HG02571 (cell line): ENCODE measurements at regions not wholly inside any gene's neighbourhood (a gene's known extent, or its start where the extent isn't known, plus 50 kb on each side); places are given as distances from the start of the nearest gene placed in this dataset.
"Not testable (repeated sequence)": the region's sequence is repeated elsewhere in the genome, so short reads cannot be mapped to it uniquely, and the experiment has no call there.

Source experiments
- ATAC-seq: cut with Tn5 transposase; IDR thresholded peaks from one replicate; pipeline ENCODE4 v1.9.1; 2021; ENCODE audit warnings: mild to moderate bottlenecking, moderate library complexity; ENCODE audit not compliant: unreplicated experiment

DNA sequence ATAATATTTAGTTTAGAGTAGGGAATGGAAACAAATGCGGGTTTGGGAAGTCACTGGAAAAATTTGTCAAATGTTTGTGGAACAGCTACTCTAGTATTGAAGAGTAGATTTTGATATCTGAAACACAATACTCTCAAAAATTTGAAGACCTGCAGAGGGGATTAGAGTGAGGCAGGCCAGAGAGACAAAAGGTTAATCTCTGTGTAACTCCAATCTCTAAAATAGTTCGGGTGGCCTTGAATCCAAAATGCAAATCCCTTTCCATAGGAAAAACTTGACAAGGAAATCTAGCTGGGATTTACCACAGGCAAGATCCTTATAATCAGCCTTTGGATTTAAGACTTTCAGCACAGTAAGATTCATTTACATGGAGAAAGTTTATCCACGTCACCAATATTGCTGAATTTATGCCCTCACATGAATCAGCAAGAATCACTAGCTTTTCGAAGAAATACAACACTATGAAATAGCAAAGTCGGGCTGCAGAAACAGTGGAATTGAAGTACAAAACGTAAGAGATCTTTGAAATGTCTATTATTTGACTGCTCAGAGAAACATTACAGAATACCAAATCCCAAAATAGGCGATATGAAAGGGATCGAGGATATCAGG lies 423.7 kb upstream of the ZNF804A start:
- ATAC-seq = no peak

DNA sequence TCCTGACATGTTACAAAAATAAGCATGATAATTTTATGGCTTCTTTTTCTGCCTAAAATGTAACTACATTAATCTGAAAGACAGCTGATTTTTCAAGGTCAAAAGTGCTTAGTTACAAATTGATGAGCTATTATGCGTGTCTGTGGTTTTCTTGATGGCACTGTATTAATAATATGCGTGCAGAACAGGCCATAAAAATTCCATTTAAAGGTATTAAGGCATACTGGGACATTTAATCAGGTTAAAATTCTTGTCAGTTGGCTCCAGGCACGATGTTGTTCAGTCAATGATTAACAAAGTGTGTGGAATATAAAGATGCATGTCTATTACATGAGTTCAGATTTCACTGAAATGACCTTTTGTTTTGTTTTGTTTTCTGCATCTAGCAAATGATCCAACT lies 420.1 kb upstream of the ZNF804A start:
- no peak for ATAC-seq

DNA sequence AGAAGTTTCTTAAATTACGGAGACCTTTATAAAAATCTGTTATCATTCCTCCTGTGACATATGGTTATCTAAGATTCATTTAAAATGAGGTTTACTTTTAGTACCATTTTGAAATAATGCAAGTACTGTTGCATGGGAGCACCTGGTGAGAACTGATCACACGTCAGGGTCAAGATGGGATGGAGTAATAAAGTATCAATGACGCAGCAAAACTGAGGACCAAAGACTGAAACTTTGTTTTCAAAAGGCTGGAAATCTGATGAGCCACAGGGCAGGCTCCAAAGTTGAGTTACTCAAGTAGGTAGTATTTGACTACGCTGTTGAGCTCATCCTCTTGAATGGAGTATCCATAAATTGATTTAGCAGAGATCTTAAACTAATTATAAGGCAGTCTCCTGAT lies 411.9 kb upstream of the ZNF804A start:
- no peak for ATAC-seq

DNA sequence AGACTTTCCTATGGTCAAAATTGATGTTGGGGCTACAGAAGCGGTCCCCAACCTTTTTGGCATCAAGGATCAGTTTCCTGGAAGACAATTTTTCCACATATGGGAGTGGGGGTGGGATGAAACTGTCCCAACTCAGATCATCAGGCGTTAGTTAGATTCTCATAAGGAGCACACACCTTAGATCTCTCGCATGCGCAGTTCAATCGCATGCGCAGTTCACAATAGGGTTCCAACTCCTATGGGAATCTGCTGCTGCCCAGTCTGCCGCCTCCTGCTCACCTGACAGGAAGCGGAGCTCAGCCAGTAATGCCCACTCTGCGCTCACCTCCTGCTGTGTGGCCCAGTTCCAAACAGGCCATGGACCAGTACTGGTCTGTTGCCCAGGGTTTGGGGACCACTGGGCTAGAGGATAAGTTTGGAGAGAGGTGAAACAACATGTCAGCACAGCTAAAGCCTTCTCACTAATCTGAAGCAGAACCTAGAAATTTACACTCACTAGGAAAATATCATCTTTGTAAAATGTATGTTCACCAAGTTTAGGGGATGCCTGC lies 410.8 kb upstream of the ZNF804A start:
- ATAC-seq = no peak

DNA sequence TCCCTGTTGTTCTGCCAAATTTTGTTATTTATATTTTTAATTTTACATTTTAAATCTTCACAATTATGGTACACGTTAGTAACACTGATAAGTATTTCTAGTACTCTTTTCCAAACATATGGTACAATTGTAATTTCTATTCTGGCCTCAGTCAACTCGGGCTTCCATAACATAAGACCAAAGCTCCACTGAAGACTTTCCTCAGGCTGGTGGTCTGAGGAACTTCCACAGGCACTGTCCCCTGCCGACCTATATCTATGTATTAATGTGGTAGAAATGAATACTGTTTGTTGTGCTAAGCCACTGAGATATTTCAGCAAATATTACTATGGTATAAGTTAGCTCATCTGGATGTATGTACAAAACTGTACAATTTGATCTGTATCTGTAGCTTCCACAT lies 407.6 kb upstream of the ZNF804A start:
- ATAC-seq = no peak

DNA sequence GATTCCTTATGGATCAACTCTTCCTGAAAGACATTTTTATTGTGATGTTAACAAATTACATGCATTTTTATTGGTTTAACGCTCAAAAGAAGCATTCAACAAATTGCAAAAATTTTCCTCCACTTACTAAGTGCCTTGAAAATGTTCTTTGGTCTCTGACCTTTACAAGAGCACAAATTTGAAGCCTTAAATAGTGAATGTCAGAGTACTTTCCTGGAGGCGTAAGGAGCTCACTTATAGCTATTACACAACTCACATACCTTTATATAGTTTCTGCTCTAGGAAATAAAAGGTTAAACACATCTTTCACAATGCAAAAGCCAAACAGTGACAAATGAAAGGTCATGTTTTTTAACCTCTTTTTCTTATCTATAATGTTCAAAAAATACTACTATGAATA lies 405.7 kb upstream of the ZNF804A start:
- no peak for ATAC-seq

DNA sequence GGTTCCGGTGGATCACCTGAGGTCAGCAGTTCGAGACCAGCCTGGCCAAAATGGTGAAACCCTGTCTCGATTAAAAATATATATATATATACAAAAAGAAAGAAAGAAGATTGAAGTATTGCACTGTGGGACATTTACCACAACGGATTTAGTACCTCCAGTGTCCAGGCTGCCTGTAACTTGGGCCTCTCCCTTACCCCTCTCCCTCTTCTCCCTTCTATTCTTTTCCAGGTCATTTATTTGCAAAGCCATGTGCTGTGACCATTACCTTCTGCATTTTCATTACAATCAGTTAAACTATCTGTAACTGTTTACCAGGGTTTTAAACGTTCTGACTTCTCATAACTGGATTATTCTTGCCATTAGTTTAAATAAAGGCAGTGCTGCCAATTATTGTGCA lies 400.9 kb upstream of the ZNF804A start:
- no peak for ATAC-seq

DNA sequence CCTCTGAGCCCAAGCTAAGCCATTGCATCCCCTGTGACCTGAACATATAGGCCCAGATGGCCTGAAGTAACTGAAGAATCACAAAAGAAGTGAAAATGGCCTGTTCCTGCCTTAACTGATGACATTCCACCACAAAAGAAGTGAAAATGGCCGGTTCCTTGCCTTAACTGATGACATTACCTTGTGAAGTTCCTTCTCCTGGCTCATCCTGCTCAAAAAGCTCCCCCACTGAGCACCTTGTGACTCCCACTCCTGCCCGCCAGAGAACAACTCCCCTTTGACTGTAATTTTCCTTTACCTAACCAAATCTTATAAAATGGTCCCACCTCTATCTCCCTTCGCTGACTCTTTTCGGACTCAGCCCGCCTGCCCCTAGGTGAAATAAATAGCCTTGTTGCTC lies 399.5 kb upstream of the ZNF804A start:
- not testable (repeated sequence) for ATAC-seq

DNA sequence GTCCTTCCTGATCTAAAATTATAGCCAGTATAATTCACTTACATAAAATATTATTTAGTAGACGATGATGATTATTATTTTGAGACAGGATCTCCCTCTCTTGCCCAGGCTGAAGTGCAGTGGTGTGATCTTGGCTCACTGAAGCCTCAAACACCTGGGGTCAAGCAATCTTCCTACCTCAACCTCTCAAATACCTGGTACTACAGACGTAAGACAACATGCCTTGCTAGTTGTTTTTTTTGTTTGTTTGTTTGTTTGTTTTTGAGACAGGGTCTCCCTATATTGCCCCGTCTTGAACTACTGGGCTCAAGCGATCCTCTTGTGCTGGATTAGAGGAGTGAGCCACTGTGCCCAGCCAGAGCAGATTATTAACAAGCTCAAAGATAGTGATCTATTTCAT lies 399.1 kb upstream of the ZNF804A start:
- no peak for ATAC-seq

DNA sequence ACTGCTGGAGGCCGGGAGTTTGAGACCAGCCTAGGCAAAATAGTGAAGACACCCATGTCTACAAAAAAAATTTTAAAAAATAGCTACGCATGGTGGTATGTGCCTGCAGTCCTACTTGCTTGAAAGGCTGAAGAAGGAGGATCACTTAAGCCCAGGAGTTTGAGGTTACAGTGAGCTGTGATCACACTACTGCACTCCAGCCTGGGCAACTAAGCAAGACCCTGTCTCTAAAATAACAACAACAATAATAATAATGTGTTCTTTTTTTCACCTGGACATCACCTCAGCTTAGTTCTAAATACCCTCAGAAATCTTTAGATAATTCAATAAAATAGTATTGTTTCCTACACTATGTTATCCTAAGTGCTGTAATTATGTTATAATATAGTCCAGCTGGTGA lies 397.1 kb upstream of the ZNF804A start:
- ATAC-seq = no peak

DNA sequence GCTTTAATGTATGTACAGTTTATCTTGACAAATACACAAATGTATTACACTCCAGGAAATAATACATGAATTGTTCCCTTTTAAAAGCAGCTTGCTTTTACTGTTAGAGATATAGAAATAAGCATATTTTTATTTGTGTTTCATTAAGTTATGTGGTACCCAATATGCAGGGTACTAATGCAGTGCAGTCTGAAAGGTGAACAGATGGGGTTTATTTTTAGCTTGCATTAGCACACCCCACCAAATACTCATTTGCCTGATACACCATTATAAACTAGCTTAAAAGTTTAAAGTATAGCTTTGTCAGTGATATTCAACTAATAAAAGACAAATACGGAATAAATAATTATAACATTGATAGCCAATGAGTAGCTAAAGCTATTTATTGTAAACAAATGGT lies 394.7 kb upstream of the ZNF804A start:
- ATAC-seq = no peak

DNA sequence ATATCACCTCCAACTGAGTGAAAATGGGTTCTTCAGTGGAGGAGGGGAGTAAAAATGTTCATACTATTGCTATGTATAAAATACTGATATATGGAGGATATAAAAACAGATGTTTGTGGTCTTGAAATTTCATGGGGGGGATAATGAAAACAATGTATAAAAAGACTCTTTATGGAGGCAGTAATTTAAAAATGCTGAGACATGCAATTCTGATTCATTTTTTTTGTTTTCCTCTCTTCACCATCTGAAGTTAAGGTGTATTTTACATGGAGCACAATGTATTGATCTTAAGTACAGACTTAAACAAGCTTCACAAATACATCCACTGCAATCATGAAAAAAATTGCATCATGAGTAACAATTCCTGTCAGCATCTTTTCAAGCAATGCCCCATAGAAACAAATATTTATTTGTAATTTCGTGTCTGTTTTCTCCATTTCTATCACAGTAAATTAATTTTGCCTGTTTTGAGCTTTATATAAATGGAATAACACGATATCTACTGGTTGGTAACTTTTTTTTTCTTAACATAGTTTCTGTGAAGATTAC lies 393.2 kb upstream of the ZNF804A start:
- ATAC-seq = no peak

DNA sequence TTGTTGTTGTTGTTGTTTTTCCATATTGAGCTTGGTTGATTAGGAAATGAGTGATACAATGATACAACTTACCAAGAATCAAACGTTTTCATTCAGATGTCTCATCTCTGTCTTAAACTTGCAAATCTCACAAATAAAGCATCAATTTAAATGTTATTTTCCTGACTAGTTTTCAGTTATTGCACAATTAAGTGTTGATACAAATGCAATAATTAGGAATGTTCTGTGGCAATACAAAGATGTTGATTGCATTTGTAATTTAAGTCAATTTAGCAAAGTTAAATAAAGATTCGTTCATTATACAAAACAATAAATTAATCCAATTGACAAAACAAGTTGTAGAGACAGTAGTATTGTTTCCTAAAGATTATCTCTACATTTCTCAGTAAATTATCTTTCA lies 392.3 kb upstream of the ZNF804A start:
- ATAC-seq = no peak

DNA sequence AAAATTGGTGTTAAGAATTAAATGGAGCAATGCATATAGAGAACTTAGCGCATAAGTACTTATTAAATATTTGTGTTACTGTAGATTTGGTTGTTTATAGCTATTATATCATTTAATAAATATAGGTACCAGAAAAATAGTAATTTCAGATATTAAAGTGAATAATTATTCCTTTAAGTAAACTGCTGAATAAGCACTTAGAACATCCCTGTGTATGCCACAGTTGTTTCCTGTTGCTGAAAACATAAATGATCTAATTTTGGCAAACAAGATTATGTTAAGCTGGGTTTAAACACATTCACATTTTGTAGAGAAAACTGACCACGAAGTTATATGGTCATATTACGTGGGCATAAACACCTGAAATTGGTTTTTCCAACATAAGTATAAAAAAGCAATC lies 388.0 kb upstream of the ZNF804A start:
- ATAC-seq = no peak

DNA sequence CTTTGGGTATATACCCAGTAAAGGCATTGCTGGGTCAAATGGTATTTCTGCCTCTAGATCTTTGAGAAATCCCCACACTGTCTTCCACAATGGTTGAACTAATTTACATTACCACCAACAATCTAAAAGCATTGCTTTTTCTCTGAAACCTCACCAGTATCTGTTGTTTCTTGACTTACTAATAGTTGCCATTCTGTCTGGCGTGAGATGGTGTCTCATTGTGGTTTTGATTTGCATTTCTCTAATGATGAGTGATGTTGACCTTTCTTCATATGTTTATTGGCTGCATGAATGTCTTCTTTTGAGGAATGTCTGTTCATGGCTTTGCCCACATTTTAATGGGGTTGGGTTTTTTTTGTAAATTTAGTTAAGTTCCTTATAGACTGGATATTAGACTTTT lies 382.6 kb upstream of the ZNF804A start:
- peak; percentile 70 for ATAC-seq

DNA sequence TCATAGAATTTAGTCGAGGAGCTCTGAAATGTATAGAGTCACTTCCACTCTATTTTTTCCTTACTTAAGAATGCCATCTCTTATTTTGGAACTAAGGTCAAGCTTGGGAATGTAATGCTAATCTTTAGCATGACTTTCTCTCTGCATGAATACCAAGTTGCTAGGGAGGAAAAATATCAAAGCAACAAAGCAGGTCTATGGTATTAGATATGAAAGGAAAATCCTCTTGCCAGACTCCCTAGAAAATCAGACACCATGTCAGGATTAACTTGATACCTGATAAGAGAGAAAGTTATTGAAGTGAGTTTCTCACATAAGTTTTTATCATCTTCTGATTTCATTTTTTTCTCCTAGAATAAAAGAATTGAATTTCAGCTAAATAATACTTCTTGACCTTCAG lies 341.7 kb upstream of the ZNF804A start:
- ATAC-seq = no peak

DNA sequence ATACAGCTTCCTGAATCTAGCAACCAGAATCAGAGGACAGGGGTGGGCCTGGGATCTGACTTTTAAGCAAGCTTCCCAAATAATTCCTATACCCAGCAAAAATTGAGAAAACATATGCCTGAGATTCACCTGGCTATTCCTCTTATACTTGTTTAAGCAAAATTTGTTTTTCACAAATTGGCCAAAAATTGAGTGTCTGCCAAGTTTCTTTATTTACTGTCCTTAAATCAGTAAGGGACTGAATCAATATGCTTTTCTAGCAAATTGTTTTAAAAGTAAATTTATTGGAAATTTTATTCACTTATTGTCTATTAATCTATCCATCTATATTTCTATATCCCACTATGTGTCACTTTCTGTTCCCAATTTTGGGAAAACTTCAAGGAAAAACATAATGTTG lies 337.0 kb upstream of the ZNF804A start:
- no peak for ATAC-seq

DNA sequence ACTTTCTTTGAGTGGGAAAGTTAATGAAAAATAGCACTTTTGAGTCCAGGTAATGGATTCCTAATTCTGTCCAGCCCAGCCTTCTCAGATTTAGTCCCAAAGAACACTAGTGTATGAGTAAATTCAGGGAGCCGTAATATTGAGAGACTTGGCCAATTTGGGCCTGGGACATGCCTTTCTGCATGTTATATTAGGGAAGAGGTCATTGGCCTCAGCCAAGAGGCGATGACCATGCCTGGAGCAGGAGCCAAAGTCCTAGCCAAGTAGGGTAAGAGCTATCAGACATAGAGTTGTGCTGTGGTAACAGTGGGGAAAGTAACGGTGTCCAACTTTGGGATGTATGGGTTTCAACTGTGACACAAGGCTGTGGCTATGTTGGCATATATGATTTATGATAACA lies 336.5 kb upstream of the ZNF804A start:
- ATAC-seq = no peak

DNA sequence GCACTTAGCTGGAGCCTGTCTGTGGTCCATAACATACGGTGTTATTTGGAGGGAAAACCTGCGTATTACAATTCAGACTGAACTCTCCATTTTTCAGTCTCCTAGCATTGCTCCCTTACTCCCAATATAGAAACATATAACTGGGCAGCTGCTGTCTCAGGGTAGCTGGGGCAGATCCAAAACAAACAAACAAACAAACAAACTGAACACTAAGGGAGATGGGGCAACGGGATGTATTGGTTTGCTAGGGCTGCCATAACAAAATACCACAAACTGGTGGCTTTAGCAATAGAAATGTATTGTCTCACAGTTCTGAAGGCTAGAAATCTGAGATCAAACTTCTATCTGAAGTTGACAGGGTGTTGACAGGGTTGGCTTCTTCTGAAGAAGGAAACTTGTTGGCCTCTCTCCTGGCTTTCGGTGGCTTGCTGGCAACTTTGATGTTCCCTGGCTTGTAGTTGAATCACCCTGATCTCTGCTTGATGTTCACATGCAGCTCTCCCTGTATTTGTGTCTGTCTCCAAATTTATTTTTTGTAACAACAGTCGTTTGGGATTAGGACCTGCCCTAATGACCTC lies 329.3 kb upstream of the ZNF804A start:
- no peak for ATAC-seq

DNA sequence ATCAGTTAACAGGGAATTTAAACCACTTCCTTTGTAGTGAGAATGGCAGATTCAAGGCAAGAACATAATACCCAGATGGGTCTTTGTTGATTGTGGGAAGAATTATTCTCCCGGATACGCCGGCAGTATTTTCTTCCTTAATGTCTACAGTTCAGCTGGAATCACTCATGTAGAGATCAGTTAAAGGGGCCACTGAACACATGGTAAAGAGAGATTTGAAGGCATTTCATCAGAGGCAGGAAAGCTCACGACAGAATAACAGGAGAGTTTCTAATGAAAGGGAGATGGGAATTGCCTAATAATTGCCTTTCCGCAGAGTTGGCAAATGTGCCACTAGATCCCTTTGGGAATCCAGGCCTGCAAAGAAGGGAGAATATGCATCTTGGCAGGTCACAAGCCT lies 327.7 kb upstream of the ZNF804A start:
- ATAC-seq = no peak

DNA sequence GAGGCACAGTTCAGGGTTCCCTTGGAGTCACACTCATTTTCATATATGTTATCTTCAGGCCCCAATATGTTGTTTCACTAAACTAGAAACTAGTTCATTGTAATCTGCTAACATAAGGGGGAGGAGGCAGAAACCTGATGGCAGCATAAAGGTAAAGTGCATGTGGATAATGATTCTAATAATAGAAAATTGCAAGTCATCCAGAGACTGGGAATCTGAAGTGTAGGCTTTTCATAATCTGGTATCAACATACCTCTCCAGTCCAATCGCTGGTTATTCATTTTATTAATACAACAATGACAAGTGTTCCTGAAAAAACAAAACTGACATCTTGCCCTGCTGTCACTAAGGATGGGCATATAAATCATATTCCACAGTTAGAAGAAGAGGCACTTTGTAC lies 326.3 kb upstream of the ZNF804A start:
- no peak for ATAC-seq

DNA sequence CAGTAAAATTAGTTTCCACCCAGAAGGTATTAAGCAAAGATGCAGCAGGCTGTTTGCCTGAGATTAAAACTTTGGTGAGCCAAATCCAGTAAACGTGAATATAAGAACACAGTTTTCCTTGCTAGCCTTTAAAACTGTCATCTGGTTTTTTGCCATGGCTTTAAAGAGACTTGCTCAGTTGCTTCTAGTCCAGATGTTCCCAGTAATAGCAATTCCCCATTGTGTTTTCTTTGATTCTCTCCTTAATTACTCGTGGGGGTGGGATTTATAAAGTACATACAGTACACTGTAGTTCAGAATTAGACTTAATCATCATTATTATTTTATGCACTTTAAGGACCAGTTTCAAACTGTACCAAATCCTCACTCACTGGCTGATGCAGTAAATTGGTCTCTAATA lies 303.5 kb upstream of the ZNF804A start:
- ATAC-seq = no peak

DNA sequence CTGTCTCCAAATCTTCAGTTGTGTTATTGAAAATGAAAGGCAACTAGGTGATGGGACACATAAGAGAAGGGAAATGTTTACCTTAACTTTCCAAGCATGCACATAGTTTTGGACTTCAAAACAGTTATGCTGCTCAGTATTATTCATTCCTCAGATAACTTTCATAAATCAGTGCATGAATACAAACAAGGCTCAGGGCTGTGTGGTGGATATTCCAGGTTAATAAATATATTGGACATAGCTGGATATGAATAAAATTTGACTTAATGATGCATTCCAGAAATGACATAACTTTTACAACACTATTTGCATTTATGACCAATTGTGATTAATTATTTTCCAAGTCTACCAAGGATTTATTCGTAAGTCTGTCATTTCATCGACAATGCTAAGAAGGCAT lies 301.2 kb upstream of the ZNF804A start:
- ATAC-seq = no peak
